ENCODE measurements at regions not wholly inside any gene's neighbourhood (a gene's known extent, or its start where the extent isn't known, plus 50 kb on each side); places are given as distances from the start of the nearest gene placed in this dataset.

- Histone ChIP-seq H3K9me3 (ENCODE audit: control insufficient read depth, low read depth, low read length) (no peaks in the 10 kb centered on the region), H3K9ac (ENCODE audit: control insufficient read depth, extremely low read depth, insufficient read depth, low read length) (no peak overlapping the region), H3K4me1 (ENCODE audit: control insufficient read depth, extremely low read depth, insufficient read depth, low read length) (peaks cover 33% of the 10 kb centered on the region), H2AFZ (ENCODE audit: control insufficient read depth, low read length) (no peak overlapping the region), H4K20me1 (ENCODE audit: control insufficient read depth, extremely low read depth, insufficient read depth, low read length) (no peaks in the 10 kb centered on the region), H3K79me2 (ENCODE audit: control insufficient read depth, insufficient read depth, low read length) (no peaks in the 10 kb centered on the region), H3K4me3 (ENCODE audit: control insufficient read depth in 2 of 3, extremely low read depth in 1 of 3, insufficient read depth in 2 of 3, low read depth in 1 of 3, low read length in 3 of 3) (no peak overlapping the region), H3K4me2 (ENCODE audit: control insufficient read depth, extremely low read depth, insufficient read depth, low read depth, low read length) (no peak overlapping the region), H3K9me1 (ENCODE audit: control insufficient read depth, extremely low read depth, insufficient read depth, low read length) (peaks cover 3% of the 10 kb centered on the region), H3K27me3 (ENCODE audit: control insufficient read depth, extremely low read depth, insufficient read depth, low read length) (no peaks in the 10 kb centered on the region), H3K27ac (ENCODE audit: control insufficient read depth, insufficient read depth, low read length) (no peak overlapping the region), H3K36me3 (ENCODE audit: control insufficient read depth in 2 of 2, extremely low read depth in 1 of 2, insufficient read depth in 2 of 2, low read length in 2 of 2) (no peaks in the 10 kb centered on the region)
- TF ChIP-seq CTCF (optimal IDR thresholded peaks at IDR 0.05 in 1 of 3, IDR thresholded peaks at IDR 0.05 in 1 of 3, conservative IDR thresholded peaks at IDR 0.05 in 1 of 3; ENCODE audit: extremely low read depth in 1 of 3, insufficient read depth in 2 of 3, low read length in 3 of 3) (no peak), EZH2 (IDR thresholded peaks at IDR 0.05; ENCODE audit: low read length) (no peak)
- dilution Hi-C loops (cut with MboI; ENCODE audit: extremely low pct_ligation_motif_present, low sequenced_read_pairs), result no loop called here
- FAIRE-seq (no peak), DNase-seq (ENCODE audit: low read depth, low spot score) (no peak)
Measured at GRCh38 chr5:14041528-14042192, 97.2 kb upstream of the DNAH5 start.

DNA sequence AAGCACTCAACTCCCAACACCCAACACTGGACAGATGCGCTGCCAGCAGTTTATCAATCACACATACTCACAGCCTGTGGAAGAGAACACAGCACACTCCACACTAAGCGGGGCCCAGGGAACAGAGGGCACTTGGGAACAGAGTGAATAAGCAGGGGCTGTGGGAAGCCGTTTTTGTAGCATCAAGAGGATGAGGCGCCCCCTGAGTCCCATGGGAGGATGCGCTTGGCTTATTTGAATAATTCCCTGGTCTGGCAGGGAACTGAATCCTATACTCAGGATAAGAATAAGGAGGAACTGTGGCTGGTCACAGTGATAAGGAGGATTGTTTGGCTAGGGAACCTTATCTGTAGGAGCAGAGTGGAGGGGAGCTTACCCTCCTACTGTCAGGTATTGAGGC lies 96.1 kb upstream of the DNAH5 start:
- Histone ChIP-seq H3K36me3 (ENCODE audit: control insufficient read depth in 2 of 2, extremely low read depth in 1 of 2, insufficient read depth in 2 of 2, low read length in 2 of 2) (no peaks in the 10 kb centered on the region), H3K4me3 (ENCODE audit: control insufficient read depth in 2 of 3, extremely low read depth in 1 of 3, insufficient read depth in 2 of 3, low read depth in 1 of 3, low read length in 3 of 3) (no peak overlapping the region), H3K9me1 (ENCODE audit: control insufficient read depth, extremely low read depth, insufficient read depth, low read length) (peaks cover 3% of the 10 kb centered on the region), H3K4me1 (ENCODE audit: control insufficient read depth, extremely low read depth, insufficient read depth, low read length) (peaks cover 42% of the 10 kb centered on the region), H3K4me2 (ENCODE audit: control insufficient read depth, extremely low read depth, insufficient read depth, low read depth, low read length) (no peak overlapping the region), H2AFZ (ENCODE audit: control insufficient read depth, low read length) (no peak overlapping the region), H3K9me3 (ENCODE audit: control insufficient read depth, low read depth, low read length) (no peaks in the 10 kb centered on the region), H3K27ac (ENCODE audit: control insufficient read depth, insufficient read depth, low read length) (no peak overlapping the region), H4K20me1 (ENCODE audit: control insufficient read depth, extremely low read depth, insufficient read depth, low read length) (no peaks in the 10 kb centered on the region), H3K9ac (ENCODE audit: control insufficient read depth, extremely low read depth, insufficient read depth, low read length) (no peak overlapping the region), H3K27me3 (ENCODE audit: control insufficient read depth, extremely low read depth, insufficient read depth, low read length) (no peaks in the 10 kb centered on the region), H3K79me2 (ENCODE audit: control insufficient read depth, insufficient read depth, low read length) (no peaks in the 10 kb centered on the region)
- TF ChIP-seq EZH2 (IDR thresholded peaks at IDR 0.05; ENCODE audit: low read length) (no peak), CTCF (optimal IDR thresholded peaks at IDR 0.05 in 1 of 3, IDR thresholded peaks at IDR 0.05 in 1 of 3, conservative IDR thresholded peaks at IDR 0.05 in 1 of 3; ENCODE audit: extremely low read depth in 1 of 3, insufficient read depth in 2 of 3, low read length in 3 of 3) (no peak)
- dilution Hi-C loops (cut with MboI; ENCODE audit: extremely low pct_ligation_motif_present, low sequenced_read_pairs), result no loop called here
- FAIRE-seq (no peak), DNase-seq (ENCODE audit: low read depth, low spot score) (no peak)
